Endothelial cell of hepatic sinusoid (primary cell): ENCODE measurements at regions not wholly inside any gene's neighbourhood (a gene's known extent, or its start where the extent isn't known, plus 50 kb on each side); places are given as distances from the start of the nearest gene placed in this dataset.

ENCODE experiments used
- in situ Hi-C: cut with HindIII; loops from 2 replicates; pipeline ENCODE4 v1.10.0; 2017; ENCODE audit warnings: low sequenced_read_pairs

- in situ Hi-C loops: no loop called here
Measured at GRCh38 chr15:61549727-61550126, 320.6 kb upstream of the RORA start.

- in situ Hi-C loops: no loop called here
Measured at GRCh38 chr15:61545763-61546162, 316.7 kb upstream of the RORA start.

- in situ Hi-C loops: no loop called here
Measured at GRCh38 chr15:61541516-61541915, 312.4 kb upstream of the RORA start.

- in situ Hi-C loops: no loop called here
Measured at GRCh38 chr15:61537337-61537736, 308.2 kb upstream of the RORA start.

GRCh38 chr15:61534986-61535385 is 305.9 kb upstream of the RORA start:
- in situ Hi-C loops: no loop called here

GRCh38 chr15:61530769-61531168 is 301.7 kb upstream of the RORA start:
- in situ Hi-C loops: no loop called here

GRCh38 chr15:61528581-61528910 is 299.4 kb upstream of the RORA start:
- in situ Hi-C loops: no loop called here

- in situ Hi-C loops: no loop called here
Measured at GRCh38 chr15:61527836-61528580, 298.9 kb upstream of the RORA start.

GRCh38 chr15:61524545-61524944 is 295.4 kb upstream of the RORA start:
- in situ Hi-C loops: no loop called here

GRCh38 chr15:61524086-61524485 is 295.0 kb upstream of the RORA start:
- in situ Hi-C loops: no loop called here

- in situ Hi-C loops: no loop called here
Measured at GRCh38 chr15:61522411-61522810, 293.3 kb upstream of the RORA start.

GRCh38 chr15:61521953-61522352 is 292.9 kb upstream of the RORA start:
- in situ Hi-C loops: no loop called here

- in situ Hi-C loops: loop anchor here (5.0 kb wide), 1 partner anchor 82 kb away; no protein-coding TSS in a partner anchor
Measured at GRCh38 chr15:61519296-61519695, 290.2 kb upstream of the RORA start.

GRCh38 chr15:61518191-61518950 is 289.3 kb upstream of the RORA start:
- in situ Hi-C loops: loop anchor here (5.0 kb wide), 1 partner anchor 81 kb away; no protein-coding TSS in a partner anchor

GRCh38 chr15:61517776-61518175 is 288.7 kb upstream of the RORA start:
- in situ Hi-C loops: loop anchor here (5.0 kb wide), 1 partner anchor 80 kb away; no protein-coding TSS in a partner anchor

GRCh38 chr15:61517335-61517734 is 288.2 kb upstream of the RORA start:
- in situ Hi-C loops: loop anchor here (5.0 kb wide), 1 partner anchor 80 kb away; no protein-coding TSS in a partner anchor

- in situ Hi-C loops: no loop called here
Measured at GRCh38 chr15:61511756-61512155, 282.7 kb upstream of the RORA start.

GRCh38 chr15:61511089-61511488 is 282.0 kb upstream of the RORA start:
- in situ Hi-C loops: no loop called here

- in situ Hi-C loops: no loop called here
Measured at GRCh38 chr15:61509327-61509840, 280.3 kb upstream of the RORA start.

GRCh38 chr15:61503383-61503969 is 274.4 kb upstream of the RORA start:
- in situ Hi-C loops: no loop called here

- in situ Hi-C loops: no loop called here
Measured at GRCh38 chr15:61501815-61502389, 272.8 kb upstream of the RORA start.
